KMS-11 (cell line): ENCODE measurements at regions not wholly inside any gene's neighbourhood (a gene's known extent, or its start where the extent isn't known, plus 50 kb on each side); places are given as distances from the start of the nearest gene placed in this dataset.

Experiments
- H2AFZ ChIP-seq: fragments of 200-600 bp; sonication (generic); 2 replicates; pipeline ENCODE4 v1.6.1; 2016; ENCODE audit warnings: antibody characterized with exemption, mixed run types, low read depth
- H3K27ac ChIP-seq: fragments of 200-600 bp; sonication (generic); 2 replicates; pipeline ENCODE4 v1.6.1; 2016; ENCODE audit warnings: mild to moderate bottlenecking, mixed run types
- H3K27me3 ChIP-seq: fragments of 200-600 bp; sonication (generic); 2 replicates; pipeline ENCODE4 v1.6.1; 2017; ENCODE audit warnings: mild to moderate bottlenecking, low read depth, mixed run types, moderate library complexity; ENCODE audit not compliant: insufficient read depth
- H3K36me3 ChIP-seq: fragments of 200-600 bp; sonication (generic); 2 replicates; pipeline ENCODE4 v1.6.1; 2017; ENCODE audit warnings: mild to moderate bottlenecking, mixed run types; ENCODE audit not compliant: insufficient read depth
- H3K4me1 ChIP-seq: fragments of 200-600 bp; sonication (generic); 2 replicates; pipeline ENCODE4 v1.6.1; 2016; ENCODE audit warnings: mild to moderate bottlenecking, low read depth, mixed run types; ENCODE audit not compliant: poor library complexity, severe bottlenecking
- H3K4me2 ChIP-seq: fragments of 200-600 bp; sonication (generic); 2 replicates; pipeline ENCODE4 v1.7.0; 2016; ENCODE audit warnings: mild to moderate bottlenecking, mixed run types
- H3K4me3 ChIP-seq: fragments of 200-600 bp; sonication (generic); IDR thresholded peaks from 2 replicates; pipeline ENCODE4 v1.6.1; 2017; ENCODE audit warnings: low read depth, low read length, mixed read lengths; ENCODE audit not compliant: insufficient read depth
- H3K79me2 ChIP-seq: fragments of 200-600 bp; sonication (generic); 2 replicates; pipeline ENCODE4 v1.6.1; 2016; ENCODE audit warnings: low read depth, mixed run types; ENCODE audit not compliant: insufficient read depth
- H3K9ac ChIP-seq: fragments of 200-600 bp; sonication (generic); 2 replicates; pipeline ENCODE4 v1.6.1; 2016; ENCODE audit warnings: mild to moderate bottlenecking, mixed run types
- H4K20me1 ChIP-seq: fragments of 200-600 bp; sonication (generic); 2 replicates; pipeline ENCODE4 v1.6.1; 2016; ENCODE audit warnings: mild to moderate bottlenecking, mixed run types; ENCODE audit not compliant: insufficient read depth
- CTCF ChIP-seq: fragments of 200-600 bp; sonication (generic); conservative IDR thresholded peaks from 2 replicates; pipeline ENCODE4 v1.6.1; 2017; ENCODE audit warnings: low read depth, mild to moderate bottlenecking, antibody characterized with exemption, low read length, moderate library complexity, mixed read lengths

GRCh38 chr22:49147617-49148175 lies 680.0 kb downstream of the BRD1 start:
- H3K79me2 ChIP-seq, result no peaks in the 10 kb centered on the region
- no peaks in the 10 kb centered on the region for H4K20me1 ChIP-seq
- H3K36me3 ChIP-seq, result no peaks in the 10 kb centered on the region
- no peaks in the 10 kb centered on the region for H3K4me1 ChIP-seq
- no peak for TF ChIP-seq CTCF
- no peak overlapping the region for H2AFZ ChIP-seq
- no peak overlapping the region for H3K4me2 ChIP-seq
- H3K9ac ChIP-seq, result no peak overlapping the region
- H3K4me3 ChIP-seq, result no peak overlapping the region
- no peaks in the 10 kb centered on the region for H3K27me3 ChIP-seq
- H3K27ac ChIP-seq, result no peak overlapping the region

DNA sequence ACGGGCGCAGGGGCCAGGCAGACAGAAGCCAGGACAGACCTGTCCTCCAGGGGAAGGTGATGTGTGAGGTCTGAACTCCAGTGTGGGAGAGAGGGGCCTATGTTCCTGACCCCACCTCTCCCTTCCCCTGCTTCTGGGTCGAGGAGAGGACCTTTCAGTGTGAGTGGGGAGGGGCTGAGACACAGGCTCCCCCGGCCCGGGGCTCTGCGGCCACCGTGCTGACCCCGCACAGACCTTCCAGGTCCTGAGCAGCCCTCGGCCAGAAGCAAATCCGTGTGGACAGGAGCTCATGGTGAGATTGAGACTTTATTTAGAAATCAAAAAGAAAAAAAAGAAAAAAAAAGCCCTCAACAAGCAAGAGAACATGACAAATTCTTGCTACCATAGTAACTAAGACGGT lies 680.5 kb downstream of the BRD1 start:
- Histone ChIP-seq H3K27ac (no peak overlapping the region), H3K4me3 (no peak overlapping the region), H4K20me1 (no peaks in the 10 kb centered on the region), H3K79me2 (no peaks in the 10 kb centered on the region), H3K9ac (no peak overlapping the region), H3K27me3 (no peaks in the 10 kb centered on the region), H3K4me1 (no peaks in the 10 kb centered on the region), H2AFZ (no peak overlapping the region), H3K36me3 (no peaks in the 10 kb centered on the region), H3K4me2 (no peak overlapping the region)
- no peak for TF ChIP-seq CTCF

DNA sequence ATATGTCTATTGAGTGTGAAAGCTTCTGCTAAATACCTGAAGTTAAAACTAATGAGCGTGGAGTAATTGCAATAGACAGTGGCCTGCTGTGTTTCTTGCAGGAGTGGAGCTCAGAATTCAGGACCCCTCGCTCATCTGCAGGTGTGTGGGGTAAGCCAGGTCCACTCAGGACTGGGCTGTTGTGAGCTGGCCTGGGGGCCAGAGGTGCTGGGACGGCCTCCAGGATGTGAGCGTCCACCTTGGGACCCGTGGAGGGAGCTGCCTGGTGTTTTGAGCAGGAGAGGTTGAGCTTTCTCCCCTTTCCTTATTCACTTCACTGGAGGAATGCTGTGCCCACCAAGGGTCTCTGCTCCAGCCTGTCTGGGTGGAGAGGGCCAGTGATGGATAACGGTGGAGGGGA lies 681.2 kb downstream of the BRD1 start:
- no peaks in the 10 kb centered on the region for H3K79me2 ChIP-seq
- no peaks in the 10 kb centered on the region for H4K20me1 ChIP-seq
- H3K36me3 ChIP-seq, result no peaks in the 10 kb centered on the region
- H2AFZ ChIP-seq, result no peak overlapping the region
- no peaks in the 10 kb centered on the region for H3K4me1 ChIP-seq
- H3K4me3 ChIP-seq, result no peak overlapping the region
- no peaks in the 10 kb centered on the region for H3K27me3 ChIP-seq
- no peak overlapping the region for H3K9ac ChIP-seq
- H3K4me2 ChIP-seq, result no peak overlapping the region
- H3K27ac ChIP-seq, result no peak overlapping the region
- no peak for TF ChIP-seq CTCF

DNA sequence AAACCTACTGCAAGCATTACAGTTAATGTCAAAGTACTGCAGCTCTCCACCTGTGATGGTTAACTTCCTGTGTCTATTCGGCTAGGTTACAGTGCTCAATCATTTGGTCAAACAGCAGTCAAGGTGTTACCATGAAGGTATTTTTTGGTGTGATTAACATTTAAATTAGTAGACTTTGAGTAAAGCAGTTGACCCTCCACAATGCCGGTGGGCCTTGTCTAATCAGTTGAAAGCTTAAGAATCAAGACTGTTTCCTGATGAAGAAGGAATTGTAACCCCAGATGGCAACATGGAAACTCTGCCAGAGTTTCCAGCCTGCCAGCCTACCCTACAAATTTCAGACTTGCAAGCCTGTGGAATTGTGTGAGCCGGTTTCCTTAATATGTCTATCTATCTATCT lies 683.9 kb downstream of the BRD1 start:
- H3K9ac ChIP-seq, result no peak overlapping the region
- no peak overlapping the region for H2AFZ ChIP-seq

More for the DNA sequence above, 683.9 kb downstream of the BRD1 start:
- H3K27me3 ChIP-seq, result no peaks in the 10 kb centered on the region
- no peaks in the 10 kb centered on the region for H3K4me1 ChIP-seq
- no peak overlapping the region for H3K4me3 ChIP-seq
- no peak for TF ChIP-seq CTCF
- H4K20me1 ChIP-seq, result no peaks in the 10 kb centered on the region
- no peak overlapping the region for H3K27ac ChIP-seq
- H3K79me2 ChIP-seq, result no peaks in the 10 kb centered on the region
- H3K36me3 ChIP-seq, result no peaks in the 10 kb centered on the region
- H3K4me2 ChIP-seq, result no peak overlapping the region
